H1 (cell line): ENCODE measurements at regions not wholly inside any gene's neighbourhood (a gene's known extent, or its start where the extent isn't known, plus 50 kb on each side); places are given as distances from the start of the nearest gene placed in this dataset.

Source experiments
- CTCF ChIA-PET: fragments of 300-600 bp; sonication (Branson Sonifier 250); formaldehyde crosslinking; loops from one replicate; lab custom pipeline; 2021; ENCODE audit not compliant: partially characterized antibody; lab: Charles Lee
- POLR2A ChIA-PET: fragments of 300-600 bp; sonication (Branson Sonifier 250); formaldehyde crosslinking; loops from one replicate; lab custom pipeline; 2021; ENCODE audit warnings: inconsistent platforms; ENCODE audit not compliant: partially characterized antibody; lab: Charles Lee
- DNase-seq, 2 experiments: peaks; one replicate each; pipeline versions ENCODE4 v3.0.0 to v3.0.0-alpha.2; 2010 to 2022; ENCODE audit warnings: low spot score in 2 of 2, low read depth in 1 of 2, mixed read lengths in 1 of 2
- FAIRE-seq: peaks from 2 replicates; lab custom pipeline; 2011; peaks lifted over from hg19 to GRCh38; lab: Jason Lieb, UNC
- H2AFZ ChIP-seq: 2 replicates; pipeline ENCODE4 v1.8.1; 2012; ENCODE audit warnings: low read length, inconsistent platforms
- H2AK5ac ChIP-seq: 2 replicates; pipeline ENCODE4 v1.6.1; 2013; ENCODE audit warnings: low read depth, low read length
- H2BK120ac ChIP-seq: replicated peaks from 2 replicates; pipeline ENCODE3; 2013; ENCODE audit warnings: low read depth, low read length, inconsistent platforms
- H2BK12ac ChIP-seq: 2 replicates; pipeline ENCODE4 v1.6.1; 2013; ENCODE audit warnings: low read depth, low read length
- H2BK15ac ChIP-seq: 2 replicates; pipeline ENCODE4 v1.6.1; 2013; ENCODE audit warnings: low read length
- H2BK20ac ChIP-seq: 2 replicates; pipeline ENCODE4 v1.6.1; 2013; ENCODE audit warnings: low read length
- H2BK5ac ChIP-seq: 2 replicates; pipeline ENCODE4 v1.6.1; 2013; ENCODE audit warnings: low read depth, low read length
- H3K14ac ChIP-seq: 2 replicates; pipeline ENCODE4 v1.6.1; 2013; ENCODE audit warnings: inconsistent platforms; ENCODE audit not compliant: insufficient read length
- H3K18ac ChIP-seq: 2 replicates; pipeline ENCODE4 v1.6.1; 2013; ENCODE audit warnings: low read length; ENCODE audit errors: extremely low read depth
- H3K23ac ChIP-seq: 2 replicates; pipeline ENCODE4 v1.6.1; 2013; ENCODE audit warnings: inconsistent platforms; ENCODE audit not compliant: insufficient read length
- H3K23me2 ChIP-seq: 2 replicates; pipeline ENCODE4 v1.6.1; 2013; ENCODE audit warnings: low read depth, low read length
- H3K27ac ChIP-seq: 2 replicates; pipeline ENCODE4 v1.6.1; 2011; ENCODE audit warnings: low read depth, low read length, inconsistent platforms
- H3K27me3 ChIP-seq, 4 experiments: replicated peaks in 1 of 4; 1 replicate in 1 of 4; 2 replicates in 3 of 4; pipeline versions ENCODE4 v1.6.1 to v1.8.1; 2011 to 2013; ENCODE audit warnings: low read length in 3 of 4, mild to moderate bottlenecking in 3 of 4, inconsistent platforms in 2 of 4, mixed read lengths in 2 of 4, moderate library complexity in 1 of 4; ENCODE audit not compliant: control insufficient read depth in 3 of 4, insufficient read depth in 3 of 4; ENCODE audit errors: extremely low read depth in 1 of 4
- H3K36me3 ChIP-seq, 4 experiments: 2 replicates each; pipeline versions ENCODE4 v1.6.1 to v1.8.1; 2011 to 2013; ENCODE audit warnings: mild to moderate bottlenecking in 4 of 4, low read length in 3 of 4, moderate library complexity in 2 of 4, control low read depth in 1 of 4, inconsistent platforms in 1 of 4; ENCODE audit not compliant: insufficient read depth in 4 of 4, control insufficient read depth in 2 of 4
- H3K4ac ChIP-seq: replicated peaks from 2 replicates; pipeline ENCODE3; 2013; ENCODE audit warnings: low read length, low read depth, mixed read lengths, inconsistent platforms; ENCODE audit not compliant: insufficient read length
- H3K4me1 ChIP-seq, 4 experiments: replicated peaks in 1 of 4; 1 replicate in 1 of 4; 2 replicates in 3 of 4; pipeline versions ENCODE4 v1.6.1 to v1.8.1; 2011 to 2013; ENCODE audit warnings: low read length in 3 of 4, inconsistent platforms in 2 of 4, mixed read lengths in 1 of 4; ENCODE audit not compliant: insufficient read depth in 4 of 4, control insufficient read depth in 3 of 4
- H3K4me2 ChIP-seq, 2 experiments: 2 replicates each; pipeline versions ENCODE4 v1.6.1 to v1.8.1; 2011 to 2013; ENCODE audit warnings: low read depth in 2 of 2, low read length in 2 of 2, control low read depth in 1 of 2, inconsistent platforms in 1 of 2, mild to moderate bottlenecking in 1 of 2; ENCODE audit not compliant: insufficient read depth in 1 of 2
- H3K4me3 ChIP-seq, 4 experiments: fragments of 200-600, 300-600 bp in 1 of 4; sonication (generic), shearing (Covaris generic), sonication (Bioruptor Twin) in 1 of 4; 2 replicates each; pipeline versions ENCODE4 v1.5.1 to v1.8.1; 2011 to 2016; ENCODE audit warnings: low read length in 4 of 4, low read depth in 3 of 4, control low read depth in 2 of 4, inconsistent platforms in 2 of 4, mild to moderate bottlenecking in 2 of 4, mixed read lengths in 1 of 4, moderate library complexity in 1 of 4; ENCODE audit not compliant: insufficient read depth in 2 of 4; ENCODE audit errors: extremely low read depth in 1 of 4
- H3K56ac ChIP-seq: replicated peaks from 2 replicates; pipeline ENCODE3; 2013; ENCODE audit warnings: low read depth, mild to moderate bottlenecking, mixed read lengths, low read length, inconsistent platforms; ENCODE audit not compliant: insufficient read length
- H3K79me1 ChIP-seq: 2 replicates; pipeline ENCODE4 v1.6.1; 2013; ENCODE audit warnings: low read depth, low read length, control low read depth
- H3K79me2 ChIP-seq, 2 experiments: 2 replicates each; pipeline versions ENCODE4 v1.6.1 to v1.8.1; 2012 to 2013; ENCODE audit warnings: low read length in 2 of 2, mild to moderate bottlenecking in 2 of 2, inconsistent platforms in 1 of 2; ENCODE audit not compliant: insufficient read depth in 2 of 2, control insufficient read depth in 1 of 2
- H3K9ac ChIP-seq, 4 experiments: replicated peaks in 1 of 4; 1 replicate in 1 of 4; 2 replicates in 3 of 4; pipeline versions ENCODE4 v1.6.1 to v1.8.1; 2011 to 2013; ENCODE audit warnings: low read depth in 3 of 4, low read length in 3 of 4, control low read depth in 2 of 4, mild to moderate bottlenecking in 2 of 4, moderate library complexity in 2 of 4, inconsistent platforms in 1 of 4; ENCODE audit errors: extremely low read depth in 1 of 4
- H3K9me3 ChIP-seq, 2 experiments: 2 replicates each; pipeline versions ENCODE4 v1.6.1 to v1.8.1; 2012 to 2013; ENCODE audit warnings: mild to moderate bottlenecking in 2 of 2, moderate library complexity in 2 of 2, control low read depth in 1 of 2, inconsistent platforms in 1 of 2, low read depth in 1 of 2, low read length in 1 of 2, mixed read lengths in 1 of 2; ENCODE audit not compliant: insufficient read depth in 2 of 2
- H4K20me1 ChIP-seq, 2 experiments: replicated peaks in 1 of 2; 2 replicates each; pipeline versions ENCODE3 to v1.8.1; 2011 to 2013; ENCODE audit warnings: inconsistent platforms in 2 of 2, low read length in 2 of 2, mild to moderate bottlenecking in 1 of 2; ENCODE audit not compliant: insufficient read depth in 2 of 2, control insufficient read depth in 1 of 2
- H4K5ac ChIP-seq: 2 replicates; pipeline ENCODE4 v1.6.1; 2013; ENCODE audit warnings: low read length, low read depth, mixed read lengths, inconsistent platforms; ENCODE audit not compliant: insufficient read length
- H4K8ac ChIP-seq: 2 replicates; pipeline ENCODE4 v1.8.0; 2013; ENCODE audit warnings: mild to moderate bottlenecking, moderate library complexity, low read length, inconsistent platforms; ENCODE audit not compliant: insufficient read depth; ENCODE audit errors: extremely low read depth
- H4K91ac ChIP-seq: replicated peaks from 2 replicates; pipeline ENCODE3; 2013; ENCODE audit warnings: low read length, mixed read lengths, inconsistent platforms; ENCODE audit not compliant: insufficient read length
- JUN ChIP-seq: IDR thresholded peaks from 2 replicates; pipeline ENCODE4 v1.6.1; 2011; ENCODE audit warnings: low read depth, mild to moderate bottlenecking, improper control_type of control experiment, low read length
- SP2 ChIP-seq: IDR thresholded peaks from 2 replicates; pipeline ENCODE4 v1.6.1; 2012; ENCODE audit warnings: mild to moderate bottlenecking, low read length, inconsistent platforms
- ZNF274 ChIP-seq: IDR thresholded peaks from 2 replicates; pipeline ENCODE4 v1.7.0; 2012; ENCODE audit warnings: low read length, borderline replicate concordance; ENCODE audit errors: extremely low read depth
- WGBS, 2 experiments: shearing (Covaris generic) in 1 of 2; methylation state at CpG; one replicate each; pipeline versions ENCODE4 v1.1.6 to v1.1.7; 2013 to 2015; ENCODE audit warnings: low lambda C conversion rate in 2 of 2, mixed read lengths in 2 of 2, inconsistent platforms in 1 of 2, low coverage in 1 of 2, missing lambda C conversion rate in 1 of 2; ENCODE audit not compliant: insufficient replicate concordance in 2 of 2, insufficient coverage in 1 of 2, insufficient read length in 1 of 2; ENCODE audit errors: extremely low coverage in 1 of 2, missing lambda C conversion rate in 1 of 2; 5-methylcytosine and 5-hydroxymethylcytosine counted together

DNA sequence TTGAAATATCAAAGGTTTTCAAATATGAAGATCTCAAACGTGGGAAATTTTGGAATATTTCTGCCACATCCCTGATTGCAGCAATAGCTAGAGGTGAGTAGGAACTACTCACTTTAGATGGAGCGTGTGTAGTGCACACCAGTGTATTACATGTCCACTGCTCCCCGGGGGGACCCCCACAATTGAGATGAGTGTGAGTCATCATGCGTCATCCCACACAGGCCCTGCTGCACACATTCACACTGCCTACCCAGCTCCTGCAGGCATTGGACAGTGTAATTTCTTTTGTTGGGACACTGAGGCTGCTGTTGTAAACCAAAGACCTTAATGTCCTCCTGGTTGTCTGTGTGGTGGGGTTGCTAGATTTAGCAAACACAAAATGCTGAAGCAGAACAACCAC lies 280.0 kb downstream of the GAS1 start:
- H4K91ac ChIP-seq: no peak overlapping the region
- no peaks in the 10 kb centered on the region for H3K36me3 ChIP-seq
- no peak overlapping the region for H3K14ac ChIP-seq
- WGBS, 2 experiments: 88% methylated on average over 4 of the region's 4 CpGs; no CpG with 5 or more reads in 1 of the 2 experiments
- no peak overlapping the region for H2AFZ ChIP-seq
- H3K79me1 ChIP-seq: no peaks in the 10 kb centered on the region
- no peak overlapping the region for H3K4me2 ChIP-seq
- no peaks in the 10 kb centered on the region for H3K4me1 ChIP-seq
- no peak overlapping the region for H2BK5ac ChIP-seq
- H3K27ac ChIP-seq: no peak overlapping the region
- H3K23ac ChIP-seq: no peak overlapping the region
- DNase-seq: no peak
- H3K23me2 ChIP-seq: no peaks in the 10 kb centered on the region
- H3K56ac ChIP-seq: no peak overlapping the region
- POLR2A ChIA-PET: no interaction called here
- H2BK120ac ChIP-seq: no peak overlapping the region
- no peak overlapping the region for H2AK5ac ChIP-seq
- H2BK12ac ChIP-seq: no peak overlapping the region
- no peaks in the 10 kb centered on the region for H3K27me3 ChIP-seq
- no peak overlapping the region for H3K4ac ChIP-seq
- H4K5ac ChIP-seq: no peak overlapping the region
- no peak for TF ChIP-seq ZNF274
- TF ChIP-seq JUN: no peak
- TF ChIP-seq SP2: no peak
- TF ChIP-seq, all 59 proteins: peak for 0
- no peak for FAIRE-seq
- H3K9me3 ChIP-seq: 0 out of 4 replicates have a peak, but pooled peaks cover 0 to 6% of the 10 kb centered on the region in 2 experiments
- H3K4me3 ChIP-seq: no peak overlapping the region
- no peak overlapping the region for H3K18ac ChIP-seq
- no peak overlapping the region for H2BK15ac ChIP-seq
- H3K79me2 ChIP-seq: no peaks in the 10 kb centered on the region
- H4K20me1 ChIP-seq: no peaks in the 10 kb centered on the region
- H3K9ac ChIP-seq: no peak overlapping the region
- no peak overlapping the region for H2BK20ac ChIP-seq
- CTCF ChIA-PET: interaction anchor here (1.1 to 2.8 kb wide), 2 partner anchors 9 to 15 kb away, joined by 4 to 8 read pairs; no protein-coding TSS in a partner anchor
- no peak overlapping the region for H4K8ac ChIP-seq
